Gastrocnemius medialis (tissue), 4 donors: ENCODE measurements at regions not wholly inside any gene's neighbourhood (a gene's known extent, or its start where the extent isn't known, plus 50 kb on each side); places are given as distances from the start of the nearest gene placed in this dataset.

ENCODE experiments used
- ATAC-seq, 2 donors: fragments of 150-250 bp; one replicate each; pipeline ENCODE4 v1.9.1; 2016
- DNase-seq, 2 donors: peaks; one replicate each; pipeline ENCODE4 v3.0.0-alpha.2; 2019
- H3K27ac ChIP-seq, 4 donors: fragments of 200-600 bp; sonication (generic); 1 replicate in 1 of 4; 2 replicates in 3 of 4; pipeline ENCODE4 v1.5.1; 2016 to 2018; ENCODE audit warnings: mild to moderate bottlenecking in 2 of 4, moderate library complexity in 1 of 4
- H3K27me3 ChIP-seq, 3 donors: fragments of 200-600 bp; sonication (generic) in 2 of 3; 1 replicate in 1 of 3; 2 replicates in 2 of 3; pipeline versions ENCODE4 v1.5.1 to v1.6.0; 2016 to 2019; ENCODE audit warnings: mild to moderate bottlenecking in 1 of 3, moderate library complexity in 1 of 3
- H3K36me3 ChIP-seq, 2 donors: fragments of 200-600 bp; sonication (generic) in 1 of 2; one replicate each; pipeline ENCODE4 v1.5.1; 2017 to 2018
- H3K4me1 ChIP-seq, 2 donors: fragments of 200-600 bp; sonication (generic) in 1 of 2; one replicate each; pipeline ENCODE4 v1.5.1; 2016 to 2017; ENCODE audit warnings: mild to moderate bottlenecking in 2 of 2
- H3K4me3 ChIP-seq, 4 donors: fragments of 200-600 bp; sonication (generic) in 3 of 4; 1 replicate in 1 of 4; 2 replicates in 3 of 4; pipeline ENCODE4 v1.5.1; 2016 to 2019; ENCODE audit warnings: mild to moderate bottlenecking in 2 of 4
- H3K9me3 ChIP-seq, 3 donors: fragments of 200-600 bp; sonication (generic) in 2 of 3; 1 replicate in 1 of 3; 2 replicates in 2 of 3; pipeline ENCODE4 v1.5.1; 2016 to 2019
- CTCF ChIP-seq, 5 experiments: fragments of 450-650 bp in 3 of 5; fragments of 200-600 bp in 2 of 5; sonication (generic) in 2 of 5; IDR thresholded peaks in 4 of 5; conservative IDR thresholded peaks in 1 of 5; 1 replicate in 4 of 5; 2 replicates in 1 of 5; pipeline ENCODE4 v1.5.1; 2016 to 2019; ENCODE audit warnings: antibody characterized with exemption in 5 of 5, mild to moderate bottlenecking in 3 of 5, moderate library complexity in 3 of 5
- POLR2A ChIP-seq, 2 donors: fragments of 450-650 bp; IDR thresholded peaks; one replicate each; pipeline ENCODE4 v1.6.1; 2017; ENCODE audit warnings: antibody characterized with exemption in 2 of 2, mild to moderate bottlenecking in 2 of 2, moderate library complexity in 2 of 2
- in situ Hi-C, 4 donors: fragments of 200-750 bp; cut with MboI; loops; one replicate each; pipeline versions ENCODE4 v1.15.0 to v1.8.0; 2017; ENCODE audit warnings: low sequenced_read_pairs in 4 of 4
- intact Hi-C: fragments of 100-400 bp; cut with DNase I; formaldehyde crosslinking; loops from one replicate; pipeline ENCODE4 v1.15.1; 2023; ENCODE audit warnings: low total_unique reads

GRCh38 chr12:53828598-53828997 is 76.8 kb upstream of the CISTR start:
- no peak overlapping the region for H3K27ac ChIP-seq
- H3K27me3 ChIP-seq, result no peaks in the 10 kb centered on the region
- no peak overlapping the region for H3K4me3 ChIP-seq
- ATAC-seq, result no peak
- intact Hi-C loops, result no loop called here
- no peaks in the 10 kb centered on the region for H3K9me3 ChIP-seq
- TF ChIP-seq CTCF (IDR thresholded peaks at IDR 0.05 in 4 of 5, conservative IDR thresholded peaks at IDR 0.05 in 1 of 5) (no peak), POLR2A (IDR thresholded peaks at IDR 0.05) (no peak)
- DNase-seq, result no peak
- in situ Hi-C loops, result no loop called here
- no peaks in the 10 kb centered on the region for H3K36me3 ChIP-seq
- H3K4me1 ChIP-seq, result no peaks in the 10 kb centered on the region

GRCh38 chr12:53829130-53829819 is 77.5 kb upstream of the CISTR start:
- no peak for ATAC-seq
- Histone ChIP-seq H3K27me3 (no peaks in the 10 kb centered on the region), H3K4me3 (no peak overlapping the region), H3K4me1 (no peaks in the 10 kb centered on the region), H3K9me3 (no peaks in the 10 kb centered on the region), H3K36me3 (no peaks in the 10 kb centered on the region), H3K27ac (no peak overlapping the region)
- TF ChIP-seq POLR2A (IDR thresholded peaks at IDR 0.05), result no peak
- DNase-seq, result no peak
- intact Hi-C loops (no loop called here), in situ Hi-C loops (no loop called here)

- Histone ChIP-seq H3K9me3 (no peaks in the 10 kb centered on the region), H3K36me3 (no peaks in the 10 kb centered on the region), H3K27me3 (no peaks in the 10 kb centered on the region), H3K27ac (no peak overlapping the region), H3K4me1 (no peaks in the 10 kb centered on the region), H3K4me3 (no peak overlapping the region)
- intact Hi-C loops (no loop called here), in situ Hi-C loops (no loop called here)
- ATAC-seq (no peak), DNase-seq (no peak)
- TF ChIP-seq POLR2A (IDR thresholded peaks at IDR 0.05) (no peak), CTCF (IDR thresholded peaks at IDR 0.05 in 4 of 5, conservative IDR thresholded peaks at IDR 0.05 in 1 of 5) (no peak)
These were observed 78.9 kb upstream of the CISTR start for GRCh38 chr12:53830631-53831030.

- no peaks in the 10 kb centered on the region for H3K9me3 ChIP-seq
- ATAC-seq (no peak), DNase-seq (no peak)
- H3K36me3 ChIP-seq, result no peaks in the 10 kb centered on the region
- no peak overlapping the region for H3K4me3 ChIP-seq
- no peaks in the 10 kb centered on the region for H3K4me1 ChIP-seq
- no peak for TF ChIP-seq CTCF (IDR thresholded peaks at IDR 0.05 in 4 of 5, conservative IDR thresholded peaks at IDR 0.05 in 1 of 5)
- intact Hi-C loops, result no loop called here
- no peak overlapping the region for H3K27ac ChIP-seq
- in situ Hi-C loops, result no loop called here
- peaks cover 0 to 5% (median 0%) of the 10 kb centered on the region in 3 donors for H3K27me3 ChIP-seq
These were observed 84.4 kb upstream of the CISTR start for GRCh38 chr12:53836119-53836655.

GRCh38 chr12:53838978-53839377 is 87.2 kb upstream of the CISTR start:
- no peak for TF ChIP-seq POLR2A (IDR thresholded peaks at IDR 0.05)
- no peak for TF ChIP-seq CTCF (IDR thresholded peaks at IDR 0.05 in 4 of 5, conservative IDR thresholded peaks at IDR 0.05 in 1 of 5)
- ATAC-seq (no peak), DNase-seq (no peak)
- H3K36me3 ChIP-seq, result no peaks in the 10 kb centered on the region
- no peak overlapping the region for H3K4me3 ChIP-seq
- H3K9me3 ChIP-seq, result no peaks in the 10 kb centered on the region
- H3K4me1 ChIP-seq, result no peaks in the 10 kb centered on the region
- H3K27ac ChIP-seq, result no peak overlapping the region
- in situ Hi-C loops, result no loop called here
- H3K27me3 ChIP-seq, result peaks cover 0 to 9% (median 4%) of the 10 kb centered on the region in 3 donors
- intact Hi-C loops, result no loop called here
